ENCODE measurements at regions not wholly inside any gene's neighbourhood (a gene's known extent, or its start where the extent isn't known, plus 50 kb on each side); places are given as distances from the start of the nearest gene placed in this dataset.
A peak's percentile ranks its signal among the peaks of the same experiment; 100 is the strongest.

DNA sequence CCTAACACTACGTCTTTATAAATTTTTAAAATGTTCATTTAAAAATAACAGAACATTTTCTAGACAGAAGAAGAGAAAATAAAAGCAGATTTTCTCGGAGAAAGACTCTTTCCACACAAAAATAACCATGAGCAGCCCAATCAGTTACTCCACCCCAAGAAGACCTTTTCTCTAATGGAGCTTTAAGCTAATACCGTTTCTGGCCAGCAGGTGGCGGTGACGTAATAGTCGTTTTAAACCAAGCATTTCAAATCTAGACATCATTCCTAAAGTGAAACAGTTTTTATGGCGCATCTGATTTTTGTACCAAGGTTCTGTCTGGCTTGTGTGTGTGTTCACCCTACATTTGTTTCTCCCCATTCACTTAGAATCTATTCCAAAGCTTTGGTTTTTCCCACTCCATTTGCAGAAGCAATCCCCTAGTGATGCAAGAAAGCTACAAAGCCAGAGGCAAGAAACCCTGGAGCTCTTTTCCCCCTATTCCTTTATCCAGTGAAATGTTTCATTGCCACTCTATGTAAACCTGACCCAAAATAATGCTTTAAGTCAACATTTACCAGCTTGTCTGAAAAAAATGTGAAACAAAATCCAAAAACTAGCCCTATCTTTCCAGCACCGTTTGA lies 336.7 kb upstream of the IGF1R start:
- H3K27me3 Mint-ChIP-seq (ENCODE audit: low read depth in 2 of 2): peaks cover 15 to 16% of the 10 kb centered on the region in 2 donors
- H3K27ac Mint-ChIP-seq: no peak overlapping the region
- H3K9me3 Mint-ChIP-seq: no peaks in the 10 kb centered on the region
- intact Hi-C loops (cut with micrococcal nuclease): loop anchor here (1.0 to 2.0 kb wide), 2 partner anchors 110 to 117 kb away; no protein-coding TSS in a partner anchor
- Histone ChIP-seq H3K4me1 (ENCODE audit: control insufficient read depth, insufficient read depth, low read length) (no peaks in the 10 kb centered on the region), H3K4me3 (ENCODE audit: low read length) (no peak overlapping the region), H3K27ac (ENCODE audit: low read length) (no peak overlapping the region), H3K27me3 (ENCODE audit: control insufficient read depth, insufficient read depth, low read length) (no peaks in the 10 kb centered on the region), H3K36me3 (ENCODE audit: control insufficient read depth, insufficient read depth, low read length) (no peaks in the 10 kb centered on the region), H3K9me3 (ENCODE audit: control insufficient read depth, insufficient read depth, low read length) (no peaks in the 10 kb centered on the region)
- H3K4me1 Mint-ChIP-seq: peaks cover 0 to 5% of the 10 kb centered on the region in 2 donors
- H3K4me3 Mint-ChIP-seq: no peak overlapping the region
- peak; percentile 62 to 72 for DNase-seq
- TF ChIP-seq, protein P1, sequence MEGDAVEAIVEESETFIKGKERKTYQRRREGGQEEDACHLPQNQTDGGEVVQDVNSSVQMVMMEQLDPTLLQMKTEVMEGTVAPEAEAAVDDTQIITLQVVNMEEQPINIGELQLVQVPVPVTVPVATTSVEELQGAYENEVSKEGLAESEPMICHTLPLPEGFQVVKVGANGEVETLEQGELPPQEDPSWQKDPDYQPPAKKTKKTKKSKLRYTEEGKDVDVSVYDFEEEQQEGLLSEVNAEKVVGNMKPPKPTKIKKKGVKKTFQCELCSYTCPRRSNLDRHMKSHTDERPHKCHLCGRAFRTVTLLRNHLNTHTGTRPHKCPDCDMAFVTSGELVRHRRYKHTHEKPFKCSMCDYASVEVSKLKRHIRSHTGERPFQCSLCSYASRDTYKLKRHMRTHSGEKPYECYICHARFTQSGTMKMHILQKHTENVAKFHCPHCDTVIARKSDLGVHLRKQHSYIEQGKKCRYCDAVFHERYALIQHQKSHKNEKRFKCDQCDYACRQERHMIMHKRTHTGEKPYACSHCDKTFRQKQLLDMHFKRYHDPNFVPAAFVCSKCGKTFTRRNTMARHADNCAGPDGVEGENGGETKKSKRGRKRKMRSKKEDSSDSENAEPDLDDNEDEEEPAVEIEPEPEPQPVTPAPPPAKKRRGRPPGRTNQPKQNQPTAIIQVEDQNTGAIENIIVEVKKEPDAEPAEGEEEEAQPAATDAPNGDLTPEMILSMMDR (IDR thresholded peaks at IDR 0.05): peak; percentile 90
- WGBS (ENCODE audit: insufficient coverage): 15% methylated on average over 7 of the region's 8 CpGs
- ATAC-seq: peak in 2 of 3 donors; percentile 59 to 71
- H3K36me3 Mint-ChIP-seq: no peaks in the 10 kb centered on the region

DNA sequence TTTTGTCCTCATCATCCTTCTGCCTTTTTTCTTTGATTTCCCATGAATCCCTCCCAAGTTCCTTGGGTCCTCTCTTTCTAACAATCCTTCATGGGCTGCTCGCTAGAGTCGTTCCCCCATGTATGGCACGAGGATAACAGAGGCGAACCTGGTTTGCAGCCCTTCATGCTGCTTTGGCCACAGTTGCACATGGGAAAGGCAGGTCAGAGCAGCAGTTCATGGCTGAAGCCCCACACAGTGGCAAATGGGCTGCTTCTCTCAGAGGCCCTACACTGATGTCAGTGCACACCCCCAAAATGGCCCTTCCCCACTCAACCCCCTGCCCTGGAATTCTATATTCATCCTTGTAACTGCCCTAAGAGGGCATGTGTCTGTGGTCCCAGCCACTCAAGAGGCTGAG lies 335.4 kb upstream of the IGF1R start:
- no peaks in the 10 kb centered on the region for H3K36me3 Mint-ChIP-seq
- H3K27me3 Mint-ChIP-seq (ENCODE audit: low read depth in 2 of 2): peaks cover 10 to 16% of the 10 kb centered on the region in 2 donors
- Histone ChIP-seq H3K36me3 (ENCODE audit: control insufficient read depth, insufficient read depth, low read length) (no peaks in the 10 kb centered on the region), H3K27me3 (ENCODE audit: control insufficient read depth, insufficient read depth, low read length) (no peaks in the 10 kb centered on the region), H3K4me3 (ENCODE audit: low read length) (no peak overlapping the region), H3K4me1 (ENCODE audit: control insufficient read depth, insufficient read depth, low read length) (no peaks in the 10 kb centered on the region), H3K27ac (ENCODE audit: low read length) (no peak overlapping the region), H3K9me3 (ENCODE audit: control insufficient read depth, insufficient read depth, low read length) (no peaks in the 10 kb centered on the region)
- intact Hi-C loops (cut with micrococcal nuclease): no loop called here
- no peak overlapping the region for H3K27ac Mint-ChIP-seq
- DNase-seq (no peak), ATAC-seq (no peak)
- TF ChIP-seq, protein P1 (IDR thresholded peaks at IDR 0.05): no peak
- WGBS (ENCODE audit: insufficient coverage): 86% methylated on average over 4 of the region's 4 CpGs
- H3K4me3 Mint-ChIP-seq: no peak overlapping the region
- no peaks in the 10 kb centered on the region for H3K9me3 Mint-ChIP-seq
- peaks cover 0 to 5% of the 10 kb centered on the region in 2 donors for H3K4me1 Mint-ChIP-seq

DNA sequence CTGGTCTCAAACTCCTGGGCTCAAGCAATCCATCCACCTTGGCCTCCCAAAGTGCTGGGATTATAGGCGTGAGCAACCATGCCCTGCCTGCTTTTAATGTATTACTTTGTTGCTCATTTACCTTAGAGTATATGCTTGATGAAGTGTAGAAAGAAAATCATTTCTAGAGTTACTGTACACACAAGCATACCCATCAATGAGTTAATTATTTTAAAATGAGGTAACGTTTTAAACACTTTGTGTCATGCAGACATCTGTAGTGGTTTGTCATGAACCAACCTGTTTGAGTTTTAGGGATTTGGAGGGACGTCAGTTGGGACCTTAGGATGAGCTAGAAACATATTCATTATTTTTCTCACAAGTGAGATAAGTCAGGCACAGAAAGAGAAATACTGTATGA lies 332.4 kb upstream of the IGF1R start:
- intact Hi-C loops (cut with micrococcal nuclease): no loop called here
- no peaks in the 10 kb centered on the region for H3K27me3 ChIP-seq (ENCODE audit: control insufficient read depth, insufficient read depth, low read length)
- no peak overlapping the region for H3K27ac Mint-ChIP-seq
- ATAC-seq: no peak
- no peaks in the 10 kb centered on the region for H3K4me1 ChIP-seq (ENCODE audit: control insufficient read depth, insufficient read depth, low read length)
- no peaks in the 10 kb centered on the region for H3K9me3 ChIP-seq (ENCODE audit: control insufficient read depth, insufficient read depth, low read length)
- no peak overlapping the region for H3K27ac ChIP-seq (ENCODE audit: low read length)
- TF ChIP-seq, protein P1 (IDR thresholded peaks at IDR 0.05): no peak
- peaks cover 0 to 7% of the 10 kb centered on the region in 2 donors for H3K27me3 Mint-ChIP-seq (ENCODE audit: low read depth in 2 of 2)
- H3K9me3 Mint-ChIP-seq: no peaks in the 10 kb centered on the region
- no peak for DNase-seq
- H3K36me3 Mint-ChIP-seq: no peaks in the 10 kb centered on the region
- no peak overlapping the region for H3K4me3 Mint-ChIP-seq
- no peaks in the 10 kb centered on the region for H3K36me3 ChIP-seq (ENCODE audit: control insufficient read depth, insufficient read depth, low read length)
- WGBS (ENCODE audit: insufficient coverage): 29% methylated on average over 2 of the region's 3 CpGs
- H3K4me1 Mint-ChIP-seq: peaks cover 0 to 5% of the 10 kb centered on the region in 2 donors
- no peak overlapping the region for H3K4me3 ChIP-seq (ENCODE audit: low read length)

DNA sequence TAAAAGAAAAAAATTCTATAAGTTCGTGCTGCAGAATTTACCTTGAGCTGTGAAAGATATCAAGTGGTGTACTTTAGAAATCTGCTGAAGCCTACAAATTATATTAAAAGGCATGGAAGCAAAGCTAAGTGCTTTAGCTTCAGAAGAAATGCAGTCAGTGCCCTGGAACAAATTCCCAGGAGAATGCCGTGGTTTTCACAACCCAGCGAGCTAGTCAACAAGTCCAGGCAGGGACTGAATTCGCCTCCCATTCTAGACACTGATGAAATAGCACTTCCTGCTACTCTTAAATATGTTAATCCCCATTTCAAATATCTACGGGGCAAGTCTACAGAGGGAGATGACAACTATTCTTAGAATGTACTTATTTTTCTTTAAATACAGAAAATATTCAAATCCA lies 326.4 kb upstream of the IGF1R start:
- H3K36me3 Mint-ChIP-seq: no peaks in the 10 kb centered on the region
- no peak overlapping the region for H3K27ac Mint-ChIP-seq
- H3K9me3 Mint-ChIP-seq: no peaks in the 10 kb centered on the region
- Histone ChIP-seq H3K27me3 (ENCODE audit: control insufficient read depth, insufficient read depth, low read length) (no peaks in the 10 kb centered on the region), H3K4me3 (ENCODE audit: low read length) (no peak overlapping the region), H3K27ac (ENCODE audit: low read length) (no peak overlapping the region), H3K36me3 (ENCODE audit: control insufficient read depth, insufficient read depth, low read length) (no peaks in the 10 kb centered on the region), H3K9me3 (ENCODE audit: control insufficient read depth, insufficient read depth, low read length) (no peaks in the 10 kb centered on the region), H3K4me1 (ENCODE audit: control insufficient read depth, insufficient read depth, low read length) (no peaks in the 10 kb centered on the region)
- H3K27me3 Mint-ChIP-seq (ENCODE audit: low read depth in 2 of 2): peaks cover 0 to 9% of the 10 kb centered on the region in 2 donors
- H3K4me1 Mint-ChIP-seq: no peaks in the 10 kb centered on the region
- WGBS (ENCODE audit: insufficient coverage): 62% methylated on average over 4 of the region's 5 CpGs
- TF ChIP-seq, protein P1 (IDR thresholded peaks at IDR 0.05): no peak
- intact Hi-C loops (cut with micrococcal nuclease): no loop called here
- ATAC-seq: no peak
- DNase-seq: no peak
- no peak overlapping the region for H3K4me3 Mint-ChIP-seq

All from natural killer cell (primary cell).